IMR-90 (cell line): ENCODE measurements at regions not wholly inside any gene's neighbourhood (a gene's known extent, or its start where the extent isn't known, plus 50 kb on each side); places are given as distances from the start of the nearest gene placed in this dataset.

Source experiments
- ATAC-seq: fragments of 200-7000 bp; cut with Tn5 transposase; 2 replicates; pipeline ENCODE4 v1.9.1; 2020; ENCODE audit warnings: low read depth, mild to moderate bottlenecking, moderate library complexity
- BruUV-seq: library from RNA; stranded (reverse); fragments of 400-500 nt; replicated peaks from 2 replicates; lab custom pipeline; 2021; lab: Mats Ljungman, UMichigan
- CTCF ChIA-PET: fragments of 300-600 bp; formaldehyde crosslinking; extraction: SDS; loops from one replicate; lab custom pipeline; 2021; ENCODE audit warnings: antibody characterized with exemption; lab: Yijun Ruan, JAX
- POLR2A ChIA-PET: fragments of 300-600 bp; sonication (Branson Sonifier 250); formaldehyde crosslinking; loops from one replicate; lab custom pipeline; 2022; ENCODE audit warnings: antibody characterized with exemption; ENCODE audit not compliant: unreplicated experiment; lab: Charles Lee
- DNase-seq: peaks from one replicate; pipeline ENCODE4 v3.0.0; 2013
- H2AFZ ChIP-seq: replicated peaks from 2 replicates; pipeline ENCODE3; 2013; ENCODE audit warnings: low read length, mild to moderate bottlenecking; ENCODE audit not compliant: poor library complexity
- H2AK5ac ChIP-seq: 2 replicates; pipeline ENCODE4 v1.6.1; 2013; ENCODE audit warnings: low read depth, low read length, inconsistent platforms
- H2AK9ac ChIP-seq: replicated peaks from 2 replicates; pipeline ENCODE3; 2013; ENCODE audit warnings: mild to moderate bottlenecking, low read depth, low read length, moderate library complexity; ENCODE audit not compliant: poor library complexity
- H2BK120ac ChIP-seq: 2 replicates; pipeline ENCODE4 v1.6.1; 2013; ENCODE audit warnings: low read depth, low read length, inconsistent platforms
- H2BK15ac ChIP-seq: 3 replicates; pipeline ENCODE4 v1.6.1; 2013; ENCODE audit warnings: low read depth, low read length, inconsistent platforms
- H2BK20ac ChIP-seq: 2 replicates; pipeline ENCODE4 v1.6.1; 2013; ENCODE audit warnings: low read depth, mild to moderate bottlenecking, inconsistent platforms, low read length, moderate library complexity
- H2BK5ac ChIP-seq: 2 replicates; pipeline ENCODE4 v1.6.1; 2013; ENCODE audit warnings: mild to moderate bottlenecking, low read depth, low read length, inconsistent platforms; ENCODE audit not compliant: poor library complexity, severe bottlenecking
- H3K14ac ChIP-seq: replicated peaks from 2 replicates; pipeline ENCODE4 v1.6.1; 2013; ENCODE audit warnings: low read depth, low read length, inconsistent platforms
- H3K18ac ChIP-seq: 2 replicates; pipeline ENCODE4 v1.6.1; 2013; ENCODE audit warnings: low read depth, low read length, control low read depth
- H3K23ac ChIP-seq: 2 replicates; pipeline ENCODE4 v1.6.1; 2013; ENCODE audit warnings: low read depth, low read length, inconsistent platforms
- H3K27ac ChIP-seq: 2 replicates; pipeline ENCODE4 v1.5.1; 2013; ENCODE audit warnings: mild to moderate bottlenecking, control low read depth, low read length; ENCODE audit not compliant: insufficient read depth
- H3K27me3 ChIP-seq: 2 replicates; pipeline ENCODE4 v1.6.1; 2013; ENCODE audit warnings: low read length; ENCODE audit not compliant: control insufficient read depth, insufficient read depth
- H3K36me3 ChIP-seq: 2 replicates; pipeline ENCODE4 v1.6.1; 2013; ENCODE audit warnings: low read length, mixed read lengths; ENCODE audit not compliant: control insufficient read depth, insufficient read depth
- H3K4ac ChIP-seq: 2 replicates; pipeline ENCODE4 v1.6.1; 2013; ENCODE audit warnings: low read depth, low read length, inconsistent platforms
- H3K4me1 ChIP-seq: 2 replicates; pipeline ENCODE4 v1.6.1; 2013; ENCODE audit warnings: low read length, mixed read lengths; ENCODE audit not compliant: control insufficient read depth, insufficient read depth
- H3K4me2 ChIP-seq: 2 replicates; pipeline ENCODE4 v1.6.1; 2013; ENCODE audit warnings: low read depth, mild to moderate bottlenecking, control low read depth, low read length, moderate library complexity
- H3K4me3 ChIP-seq: 2 replicates; pipeline ENCODE4 v1.5.1; 2013; ENCODE audit warnings: low read depth, mild to moderate bottlenecking, control low read depth, low read length, moderate library complexity; ENCODE audit not compliant: insufficient read depth
- H3K56ac ChIP-seq: 2 replicates; pipeline ENCODE4 v1.6.1; 2013; ENCODE audit warnings: low read length, inconsistent platforms; ENCODE audit not compliant: insufficient read depth; ENCODE audit errors: extremely low read depth
- H3K79me1 ChIP-seq, 2 experiments: 2 replicates each; pipeline ENCODE4 v1.6.1; 2013; ENCODE audit warnings: low read length in 2 of 2, inconsistent platforms in 1 of 2, low read depth in 1 of 2
- H3K9ac ChIP-seq: 2 replicates; pipeline ENCODE4 v1.6.1; 2013; ENCODE audit warnings: low read depth, low read length, control low read depth
- H3K9me1 ChIP-seq: 2 replicates; pipeline ENCODE4 v1.6.1; 2013; ENCODE audit warnings: low read length, inconsistent platforms; ENCODE audit not compliant: insufficient read depth
- H3K9me3 ChIP-seq: 2 replicates; pipeline ENCODE4 v1.6.1; 2013; ENCODE audit warnings: low read length; ENCODE audit not compliant: control insufficient read depth, insufficient read depth
- H4K20me1 ChIP-seq: 2 replicates; pipeline ENCODE4 v1.6.1; 2013; ENCODE audit warnings: low read length, inconsistent platforms; ENCODE audit not compliant: insufficient read depth
- H4K5ac ChIP-seq: 2 replicates; pipeline ENCODE4 v1.6.1; 2013; ENCODE audit warnings: mild to moderate bottlenecking, low read depth, low read length, control low read depth
- H4K8ac ChIP-seq, 2 experiments: 2 replicates each; pipeline ENCODE4 v1.6.1; 2013; ENCODE audit warnings: low read depth in 2 of 2, low read length in 2 of 2, control low read depth in 1 of 2, inconsistent platforms in 1 of 2
- H4K91ac ChIP-seq: 2 replicates; pipeline ENCODE4 v1.6.1; 2013; ENCODE audit warnings: low read depth, low read length, inconsistent platforms; ENCODE audit not compliant: insufficient read depth
- BHLHE40 ChIP-seq: fragments of 150-350 bp; IDR thresholded peaks from 2 replicates; pipeline ENCODE4 v1.6.1; 2016; ENCODE audit warnings: mild to moderate bottlenecking, low read depth, low read length
- CTCF ChIP-seq: conservative IDR thresholded peaks from 2 replicates; pipeline ENCODE4 v1.5.1; 2012; ENCODE audit warnings: mild to moderate bottlenecking, low read depth, low read length, improper control_type of control experiment
- RAD21 ChIP-seq: IDR thresholded peaks from 2 replicates; pipeline ENCODE4 v1.6.1; 2012; ENCODE audit warnings: low read length, improper control_type of control experiment
- SMC3 ChIP-seq: fragments of 150-350 bp; IDR thresholded peaks from 2 replicates; pipeline ENCODE4 v1.6.1; 2016; ENCODE audit warnings: low read depth, mild to moderate bottlenecking, antibody characterized with exemption, low read length, moderate library complexity
- WGBS, 2 experiments: methylation state at CpG; one replicate each; pipeline versions ENCODE4 v1.1.5 to v1.1.7; 2013; ENCODE audit warnings: missing lambda C conversion rate in 2 of 2; ENCODE audit not compliant: insufficient read length in 1 of 2; ENCODE audit errors: extremely low coverage in 2 of 2; 5-methylcytosine and 5-hydroxymethylcytosine counted together
- dilution Hi-C: fragments of 300-500 bp; cut with HindIII; formaldehyde crosslinking; loops from one replicate; pipeline ENCODE4 v1.14.3; 2018; ENCODE audit warnings: low sequenced_read_pairs; ENCODE audit not compliant: unreplicated experiment
- in situ Hi-C: fragments of 300-500 bp; cut with MboI; formaldehyde crosslinking; loops from 3 replicates; pipeline ENCODE4 v1.14.3; 2019; ENCODE audit warnings: low sequenced_read_pairs, inconsistent platforms, mixed read lengths
- intact Hi-C: fragments of 100-400 bp; cut with micrococcal nuclease; formaldehyde crosslinking; loops from 2 replicates; pipeline ENCODE4 v1.10.0; 2022

- in situ Hi-C loops = loop anchor here (25.0 kb wide), 1 partner anchor 1726 kb away; no protein-coding TSS in a partner anchor
- Histone ChIP-seq H3K4me3 (no peak overlapping the region), H4K91ac (no peak overlapping the region), H2AFZ (no peak overlapping the region), H3K9me3 (no peaks in the 10 kb centered on the region), H3K4me1 (no peaks in the 10 kb centered on the region), H3K14ac (no peak overlapping the region), H3K56ac (no peak overlapping the region), H2BK5ac (no peak overlapping the region), H4K8ac (no peak overlapping the region), H3K18ac (no peak overlapping the region), H3K27ac (no peak overlapping the region), H3K4me2 (no peak overlapping the region), H3K27me3 (no peaks in the 10 kb centered on the region), H3K9me1 (no peaks in the 10 kb centered on the region), H3K79me1 (no peaks in the 10 kb centered on the region), H3K4ac (no peak overlapping the region), H2AK9ac (no peak overlapping the region), H3K23ac (no peak overlapping the region), H2AK5ac (no peak overlapping the region), H3K9ac (no peak overlapping the region), H2BK20ac (no peak overlapping the region), H4K5ac (no peak overlapping the region), H4K20me1 (no peaks in the 10 kb centered on the region), H3K36me3 (no peaks in the 10 kb centered on the region), H2BK120ac (no peak overlapping the region), H2BK15ac (no peak overlapping the region)
- ChIA-PET CTCF (interaction anchor here (0.6 to 1.2 kb wide), 4 partner anchors 12 to 727 kb away, joined by 3 to 5 read pairs (median 4); no protein-coding TSS in a partner anchor), POLR2A (interaction anchor here (0.6 kb wide), 1 partner anchor 135 kb away, joined by 4 read pairs; no protein-coding TSS in a partner anchor)
- intact Hi-C loops = loop anchor here (1.0 to 10.0 kb wide), 3 partner anchors 918 to 1734 kb away; no protein-coding TSS in a partner anchor
- dilution Hi-C loops = no loop called here
- no CpG with 5 or more reads among the region's 9 CpGs for WGBS, 2 experiments
- TF ChIP-seq RAD21 (peak; percentile 48), BHLHE40 (no peak), SMC3 (peak; percentile 32), CTCF (peak; percentile 51)
- no TSS peak for BruUV-seq
- DNase-seq (peak; percentile 13), ATAC-seq (no peak)
These were observed 852.7 kb upstream of the KLHL1 start for GRCh38 chr13:70960841-70961443.
